ENCODE measurements at regions not wholly inside any gene's neighbourhood (a gene's known extent, or its start where the extent isn't known, plus 50 kb on each side); places are given as distances from the start of the nearest gene placed in this dataset.
"Not testable (repeated sequence)": the region's sequence is repeated elsewhere in the genome, so short reads cannot be mapped to it uniquely, and the experiment has no call there.

DNA sequence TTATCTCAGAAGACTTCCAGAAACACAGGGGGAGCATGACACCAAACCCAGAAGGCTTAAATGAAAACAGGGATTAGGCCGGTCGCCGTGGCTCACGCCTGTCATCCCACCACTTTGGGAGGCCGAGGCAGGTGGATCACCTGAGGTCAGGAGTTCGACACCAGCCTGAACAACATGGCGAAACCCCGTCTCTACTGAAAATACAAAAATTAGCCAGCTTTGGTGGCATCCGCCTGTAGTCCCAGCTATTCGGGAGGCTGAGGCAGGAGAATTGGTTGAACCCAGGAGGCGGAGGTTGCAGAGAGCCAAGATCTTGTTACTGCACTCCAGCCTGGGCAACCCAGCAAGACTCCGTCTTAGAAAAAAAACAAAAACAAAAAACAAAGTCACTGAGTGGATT, 294.1 kb downstream of the ASMT start:
- BruUV-seq (replicated peaks); SMC1A ChIA-PET (ENCODE audit: uncharacterized antibody, unreplicated experiment); H3K27ac ChIP-seq (ENCODE audit: control insufficient read depth, insufficient read depth); CTCF ChIA-PET; H3K27me3 ChIP-seq (replicated peaks in 1 of 2; ENCODE audit: control insufficient read depth in 2 of 2, insufficient read depth in 2 of 2, low read length in 1 of 2); H3K4me3 ChIP-seq; FAIRE-seq; POLR2A ChIA-PET; DNase-seq (ENCODE audit: low read depth, low spot score); RAD21 ChIA-PET (ENCODE audit: unreplicated experiment); H3K9me3 ChIP-seq (replicated peaks; ENCODE audit: control insufficient read depth, insufficient read depth, low read length); H3K4me2 ChIP-seq (ENCODE audit: control insufficient read depth, insufficient read depth); intact Hi-C loops (cut with micrococcal nuclease; ENCODE audit: unreplicated experiment); H2AFZ ChIP-seq (ENCODE audit: control insufficient read depth, low read depth, low read length); H3K4me1 ChIP-seq (ENCODE audit: control insufficient read depth, insufficient read depth, low read length); in situ Hi-C loops (cut with MboI); H4K20me1 ChIP-seq (ENCODE audit: control insufficient read depth, insufficient read depth); H3K79me2 ChIP-seq (ENCODE audit: control insufficient read depth, insufficient read depth, low read length); H3K9ac ChIP-seq (ENCODE audit: control insufficient read depth, insufficient read depth, low read length); ATAC-seq; H3K36me3 ChIP-seq (ENCODE audit: control insufficient read depth in 2 of 2, insufficient read depth in 2 of 2, low read length in 1 of 2): not testable (repeated sequence)
- WGBS (ENCODE audit: insufficient coverage, insufficient replicate concordance, low lambda C conversion rate, missing lambda C conversion rate): 82% methylated on average over 12 of the region's 12 CpGs

GRCh38 chrX:1909419-1910206, 294.8 kb downstream of the ASMT start:
- intact Hi-C loops (cut with micrococcal nuclease; ENCODE audit: unreplicated experiment): no loop called here
- Histone ChIP-seq H4K20me1 (ENCODE audit: control insufficient read depth, insufficient read depth) (no peaks in the 10 kb centered on the region), H3K9ac (ENCODE audit: control insufficient read depth, insufficient read depth, low read length) (no peak overlapping the region), H3K79me2 (ENCODE audit: control insufficient read depth, insufficient read depth, low read length) (no peaks in the 10 kb centered on the region), H3K36me3 (ENCODE audit: control insufficient read depth in 2 of 2, insufficient read depth in 2 of 2, low read length in 1 of 2) (no peaks in the 10 kb centered on the region), H3K4me3 (no peak overlapping the region), H3K27ac (ENCODE audit: control insufficient read depth, insufficient read depth) (no peak overlapping the region), H3K9me3 (replicated peaks; ENCODE audit: control insufficient read depth, insufficient read depth, low read length) (no peaks in the 10 kb centered on the region; the same call in 2 of the 3 replicates), H3K27me3 (replicated peaks in 1 of 2; ENCODE audit: control insufficient read depth in 2 of 2, insufficient read depth in 2 of 2, low read length in 1 of 2) (no peaks in the 10 kb centered on the region), H3K4me2 (ENCODE audit: control insufficient read depth, insufficient read depth) (no peak overlapping the region), H3K4me1 (ENCODE audit: control insufficient read depth, insufficient read depth, low read length) (no peaks in the 10 kb centered on the region), H2AFZ (ENCODE audit: control insufficient read depth, low read depth, low read length) (no peak overlapping the region)
- ChIA-PET POLR2A (no interaction called here), SMC1A (ENCODE audit: uncharacterized antibody, unreplicated experiment) (no interaction called here), CTCF (no interaction called here), RAD21 (ENCODE audit: unreplicated experiment) (no interaction called here)
- FAIRE-seq: no peak
- in situ Hi-C loops (cut with MboI): no loop called here
- ATAC-seq: no peak
- DNase-seq (ENCODE audit: low read depth, low spot score): no peak
- no TSS peak for BruUV-seq (replicated peaks)
- 13% methylated on average over 13 of the region's 13 CpGs for WGBS (ENCODE audit: insufficient coverage, insufficient replicate concordance, low lambda C conversion rate, missing lambda C conversion rate)
- TF ChIP-seq SMARCA5 (IDR thresholded peaks at IDR 0.05): no peak
- no peak for TF ChIP-seq KAT2A (conservative IDR thresholded peaks at IDR 0.05; ENCODE audit: control insufficient read depth, low read depth, low read length)
- TF ChIP-seq ZBED1 (IDR thresholded peaks at IDR 0.05; ENCODE audit: borderline replicate concordance): no peak
- no peak for TF ChIP-seq RB1 (IDR thresholded peaks at IDR 0.05; ENCODE audit: borderline replicate concordance)
- TF ChIP-seq FOS (IDR thresholded peaks at IDR 0.05; ENCODE audit: borderline replicate concordance, extremely low read depth, insufficient read length): no peak
- TF ChIP-seq NR2F1 (conservative IDR thresholded peaks at IDR 0.05): no peak
- TF ChIP-seq HDGF (IDR thresholded peaks at IDR 0.05): no peak
- TF ChIP-seq NRF1 (conservative IDR thresholded peaks at IDR 0.05; ENCODE audit: low read depth, low read length): no peak
- no peak for TF ChIP-seq BACH1 (IDR thresholded peaks at IDR 0.05; ENCODE audit: borderline replicate concordance)
- TF ChIP-seq ZNF622 (IDR thresholded peaks at IDR 0.05): no peak
- TF ChIP-seq, protein P1, sequence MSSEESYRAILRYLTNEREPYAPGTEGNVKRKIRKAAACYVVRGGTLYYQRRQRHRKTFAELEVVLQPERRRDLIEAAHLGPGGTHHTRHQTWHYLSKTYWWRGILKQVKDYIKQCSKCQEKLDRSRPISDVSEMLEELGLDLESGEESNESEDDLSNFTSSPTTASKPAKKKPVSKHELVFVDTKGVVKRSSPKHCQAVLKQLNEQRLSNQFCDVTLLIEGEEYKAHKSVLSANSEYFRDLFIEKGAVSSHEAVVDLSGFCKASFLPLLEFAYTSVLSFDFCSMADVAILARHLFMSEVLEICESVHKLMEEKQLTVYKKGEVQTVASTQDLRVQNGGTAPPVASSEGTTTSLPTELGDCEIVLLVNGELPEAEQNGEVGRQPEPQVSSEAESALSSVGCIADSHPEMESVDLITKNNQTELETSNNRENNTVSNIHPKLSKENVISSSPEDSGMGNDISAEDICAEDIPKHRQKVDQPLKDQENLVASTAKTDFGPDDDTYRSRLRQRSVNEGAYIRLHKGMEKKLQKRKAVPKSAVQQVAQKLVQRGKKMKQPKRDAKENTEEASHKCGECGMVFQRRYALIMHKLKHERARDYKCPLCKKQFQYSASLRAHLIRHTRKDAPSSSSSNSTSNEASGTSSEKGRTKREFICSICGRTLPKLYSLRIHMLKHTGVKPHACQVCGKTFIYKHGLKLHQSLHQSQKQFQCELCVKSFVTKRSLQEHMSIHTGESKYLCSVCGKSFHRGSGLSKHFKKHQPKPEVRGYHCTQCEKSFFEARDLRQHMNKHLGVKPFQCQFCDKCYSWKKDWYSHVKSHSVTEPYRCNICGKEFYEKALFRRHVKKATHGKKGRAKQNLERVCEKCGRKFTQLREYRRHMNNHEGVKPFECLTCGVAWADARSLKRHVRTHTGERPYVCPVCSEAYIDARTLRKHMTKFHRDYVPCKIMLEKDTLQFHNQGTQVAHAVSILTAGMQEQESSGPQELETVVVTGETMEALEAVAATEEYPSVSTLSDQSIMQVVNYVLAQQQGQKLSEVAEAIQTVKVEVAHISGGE (CRISPR knock-in tag; IDR thresholded peaks at IDR 0.05): no peak
